ENCODE measurements at regions not wholly inside any gene's neighbourhood (a gene's known extent, or its start where the extent isn't known, plus 50 kb on each side); places are given as distances from the start of the nearest gene placed in this dataset.
"Not testable (repeated sequence)": the region's sequence is repeated elsewhere in the genome, so short reads cannot be mapped to it uniquely, and the experiment has no call there.

- TF ChIP-seq CTCF (conservative IDR thresholded peaks at IDR 0.05; ENCODE audit: low read depth, low read length) = no peak
- no peaks in the 10 kb centered on the region for H3K27me3 ChIP-seq (ENCODE audit: insufficient read depth, low read depth)
- H3K4me3 ChIP-seq (IDR thresholded peaks at IDR 0.05; ENCODE audit: insufficient read depth, low read depth, low read length) = no peak overlapping the region
Measured at GRCh38 chr3:56935811-56936210, 124.7 kb upstream of the SPATA12 start.

GRCh38 chr3:56934481-56934880, 126.0 kb upstream of the SPATA12 start:
- H4K20me1 ChIP-seq (ENCODE audit: insufficient read depth); H3K9ac ChIP-seq; H3K27me3 ChIP-seq (ENCODE audit: insufficient read depth, low read depth); H3K79me2 ChIP-seq (ENCODE audit: insufficient read depth, low read depth); H3K4me2 ChIP-seq; H3K36me3 ChIP-seq (ENCODE audit: insufficient read depth); H3K27ac ChIP-seq; H3K4me3 ChIP-seq (IDR thresholded peaks at IDR 0.05; ENCODE audit: insufficient read depth, low read depth, low read length); H3K4me1 ChIP-seq (ENCODE audit: low read depth, poor library complexity, severe bottlenecking); H2AFZ ChIP-seq (ENCODE audit: low read depth): not testable (repeated sequence)

More at GRCh38 chr3:56935811-56936210, 124.7 kb upstream of the SPATA12 start:
- Histone ChIP-seq H4K20me1 (ENCODE audit: insufficient read depth) (no peaks in the 10 kb centered on the region), H3K79me2 (ENCODE audit: insufficient read depth, low read depth) (no peaks in the 10 kb centered on the region), H3K4me2 (no peak overlapping the region), H3K27ac (no peak overlapping the region), H2AFZ (ENCODE audit: low read depth) (no peak overlapping the region), H3K9ac (no peak overlapping the region), H3K36me3 (ENCODE audit: insufficient read depth) (no peaks in the 10 kb centered on the region), H3K4me1 (ENCODE audit: low read depth, poor library complexity, severe bottlenecking) (no peaks in the 10 kb centered on the region)

- H4K20me1 ChIP-seq (ENCODE audit: insufficient read depth) = no peaks in the 10 kb centered on the region
- H3K36me3 ChIP-seq (ENCODE audit: insufficient read depth) = no peaks in the 10 kb centered on the region
- no peak overlapping the region for H3K4me2 ChIP-seq
- no peaks in the 10 kb centered on the region for H3K27me3 ChIP-seq (ENCODE audit: insufficient read depth, low read depth)
- no peak for TF ChIP-seq CTCF (conservative IDR thresholded peaks at IDR 0.05; ENCODE audit: low read depth, low read length)
- no peak overlapping the region for H3K9ac ChIP-seq
- H3K27ac ChIP-seq = no peak overlapping the region
- H3K4me1 ChIP-seq (ENCODE audit: low read depth, poor library complexity, severe bottlenecking) = no peaks in the 10 kb centered on the region
- no peak overlapping the region for H3K4me3 ChIP-seq (IDR thresholded peaks at IDR 0.05; ENCODE audit: insufficient read depth, low read depth, low read length)
- no peaks in the 10 kb centered on the region for H3K79me2 ChIP-seq (ENCODE audit: insufficient read depth, low read depth)
- H2AFZ ChIP-seq (ENCODE audit: low read depth) = no peak overlapping the region
Measured at GRCh38 chr3:56933803-56934202, 126.7 kb upstream of the SPATA12 start.

GRCh38 chr3:56932866-56933265, 127.6 kb upstream of the SPATA12 start:
- TF ChIP-seq CTCF (conservative IDR thresholded peaks at IDR 0.05; ENCODE audit: low read depth, low read length) = no peak
- no peak overlapping the region for H3K27ac ChIP-seq
- H3K4me3 ChIP-seq (IDR thresholded peaks at IDR 0.05; ENCODE audit: insufficient read depth, low read depth, low read length) = no peak overlapping the region
- H3K9ac ChIP-seq = no peak overlapping the region
- H3K4me2 ChIP-seq = no peak overlapping the region
- H3K4me1 ChIP-seq (ENCODE audit: low read depth, poor library complexity, severe bottlenecking) = no peaks in the 10 kb centered on the region
- no peak overlapping the region for H2AFZ ChIP-seq (ENCODE audit: low read depth)
- no peaks in the 10 kb centered on the region for H3K79me2 ChIP-seq (ENCODE audit: insufficient read depth, low read depth)
- H3K36me3 ChIP-seq (ENCODE audit: insufficient read depth) = no peaks in the 10 kb centered on the region
- no peaks in the 10 kb centered on the region for H4K20me1 ChIP-seq (ENCODE audit: insufficient read depth)
- no peaks in the 10 kb centered on the region for H3K27me3 ChIP-seq (ENCODE audit: insufficient read depth, low read depth)

- Histone ChIP-seq H4K20me1 (ENCODE audit: insufficient read depth) (no peaks in the 10 kb centered on the region), H3K9ac (no peak overlapping the region), H3K4me1 (ENCODE audit: low read depth, poor library complexity, severe bottlenecking) (no peaks in the 10 kb centered on the region), H3K4me2 (no peak overlapping the region), H3K27me3 (ENCODE audit: insufficient read depth, low read depth) (no peaks in the 10 kb centered on the region), H3K27ac (no peak overlapping the region), H3K36me3 (ENCODE audit: insufficient read depth) (no peaks in the 10 kb centered on the region), H3K79me2 (ENCODE audit: insufficient read depth, low read depth) (no peaks in the 10 kb centered on the region), H3K4me3 (IDR thresholded peaks at IDR 0.05; ENCODE audit: insufficient read depth, low read depth, low read length) (no peak overlapping the region), H2AFZ (ENCODE audit: low read depth) (no peak overlapping the region)
- no peak for TF ChIP-seq CTCF (conservative IDR thresholded peaks at IDR 0.05; ENCODE audit: low read depth, low read length)
Measured at GRCh38 chr3:56931836-56932235, 128.6 kb upstream of the SPATA12 start.

Data from KMS-11 (cell line).